Left colon (tissue), 2 donors: ENCODE measurements at regions not wholly inside any gene's neighbourhood (a gene's known extent, or its start where the extent isn't known, plus 50 kb on each side); places are given as distances from the start of the nearest gene placed in this dataset.

Source experiments
- ATAC-seq: fragments of 200-7000 bp; cut with Tn5 transposase; one replicate; pipeline ENCODE4 v1.9.1; 2020; ENCODE audit warnings: mild to moderate bottlenecking, moderate library complexity
- DNase-seq, 2 donors: peaks; one replicate each; pipeline ENCODE4 v3.0.0-alpha.2; 2020
- intact Hi-C, 2 donors: fragments of 100-400 bp; cut with DNase I in 1 of 2; cut with micrococcal nuclease in 1 of 2; formaldehyde crosslinking; loops; one replicate each; pipeline versions ENCODE4 v1.11.2 to v1.14.0; 2022; cut with DNase I, micrococcal nuclease
- donor health status: DM: no; HTN: no; CAD: no.
- donor health status: DM: yes; HTN: yes; CAD: no.

GRCh38 chr1:187276677-187277076 is 447.9 kb downstream of the PLA2G4A start:
- ATAC-seq (no peak), DNase-seq (no peak)
- intact Hi-C loops: no loop called here

DNA sequence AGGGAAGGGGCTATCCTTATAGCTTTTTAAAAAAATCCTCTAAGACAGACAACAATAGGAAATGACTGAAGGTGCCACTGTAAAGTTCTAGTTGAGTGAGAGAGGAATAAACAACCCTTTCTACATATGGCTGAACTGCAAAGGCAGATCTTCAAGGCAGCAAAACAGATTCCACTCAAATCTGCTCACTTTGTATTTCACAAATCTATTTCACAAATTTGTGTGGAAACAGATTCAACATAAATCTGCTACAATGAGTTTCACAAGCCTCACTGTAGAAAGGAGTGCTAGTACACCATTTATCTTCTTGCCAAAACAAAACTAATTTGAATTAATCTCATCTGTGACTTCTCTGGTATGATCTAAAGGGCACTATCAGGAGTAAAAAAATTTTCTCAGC is 451.3 kb downstream of the PLA2G4A start:
- no peak for DNase-seq
- intact Hi-C loops: no loop called here
- ATAC-seq: no peak

- no peak for DNase-seq
- ATAC-seq: no peak
- intact Hi-C loops: no loop called here
Observed at GRCh38 chr1:187281085-187281484, 452.3 kb downstream of the PLA2G4A start.

GRCh38 chr1:187283984-187284383 is 455.2 kb downstream of the PLA2G4A start:
- DNase-seq (no peak), ATAC-seq (no peak)
- intact Hi-C loops: no loop called here

GRCh38 chr1:187294421-187295201 is 465.9 kb downstream of the PLA2G4A start:
- intact Hi-C loops: no loop called here
- DNase-seq (no peak), ATAC-seq (no peak)

DNA sequence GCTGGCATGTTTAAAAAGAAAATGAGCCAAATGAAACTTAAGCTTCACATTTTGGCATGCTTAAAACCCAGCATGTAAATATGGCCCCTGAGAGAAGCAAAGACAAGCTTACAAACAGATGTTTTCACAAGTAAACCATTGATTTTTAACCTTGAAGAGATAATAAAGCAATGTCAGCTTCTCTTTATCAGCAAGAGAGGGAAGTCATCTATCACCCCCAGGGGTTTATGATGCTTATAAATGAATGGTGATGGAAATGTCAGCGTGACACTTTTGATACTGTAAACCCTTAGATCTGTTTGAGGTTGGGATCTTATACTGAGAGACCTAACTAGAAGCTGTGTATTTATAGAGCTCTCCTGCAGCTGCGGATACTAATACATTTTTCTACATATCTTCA is 471.3 kb downstream of the PLA2G4A start:
- ATAC-seq (no peak), DNase-seq (no peak)
- intact Hi-C loops: no loop called here

DNA sequence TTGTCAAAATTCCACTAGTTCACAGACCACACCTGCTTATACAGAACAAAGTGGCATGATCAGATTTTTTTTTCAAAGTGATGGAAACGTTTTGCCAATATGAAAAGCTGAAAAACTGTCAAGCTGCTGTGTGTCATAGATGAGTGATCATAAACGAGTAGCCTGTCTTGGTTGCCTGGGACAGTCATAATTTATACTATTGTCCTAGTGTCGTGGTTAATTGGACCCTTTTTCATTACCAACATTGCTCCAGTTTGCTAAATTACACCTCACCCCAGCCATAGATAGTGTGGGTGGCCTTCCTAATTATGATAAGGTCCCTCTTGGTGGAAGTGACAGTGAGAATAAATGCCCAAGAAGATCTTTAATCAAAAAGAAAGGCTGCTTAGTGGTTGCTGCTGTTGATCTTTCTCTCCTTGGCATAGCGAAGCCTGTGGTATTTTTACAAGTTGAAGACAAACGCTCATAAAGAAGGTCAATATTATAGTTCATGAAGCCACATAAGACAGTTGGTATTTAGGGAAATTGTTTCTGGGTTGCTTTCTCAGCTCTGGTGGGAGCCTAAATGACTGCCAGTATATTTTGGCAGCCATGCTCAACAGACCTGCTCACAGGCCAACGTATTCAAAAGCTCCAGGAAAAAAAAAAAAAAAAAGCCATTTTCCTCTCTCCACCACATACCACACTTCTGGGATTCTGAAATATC is 478.1 kb downstream of the PLA2G4A start:
- intact Hi-C loops: no loop called here
- no peak for DNase-seq
- ATAC-seq: no peak

- ATAC-seq: no peak
- DNase-seq: no peak
- intact Hi-C loops: no loop called here
Observed at GRCh38 chr1:187310038-187310631, 481.4 kb downstream of the PLA2G4A start.

GRCh38 chr1:187313115-187313514 is 484.4 kb downstream of the PLA2G4A start:
- ATAC-seq: no peak
- intact Hi-C loops: no loop called here
- no peak for DNase-seq

- no peak for DNase-seq
- intact Hi-C loops: no loop called here
- no peak for ATAC-seq
Observed at GRCh38 chr1:187326557-187326956, 497.8 kb downstream of the PLA2G4A start.

GRCh38 chr1:187336441-187337168 is 507.9 kb downstream of the PLA2G4A start:
- ATAC-seq (no peak), DNase-seq (no peak)
- intact Hi-C loops: no loop called here

DNA sequence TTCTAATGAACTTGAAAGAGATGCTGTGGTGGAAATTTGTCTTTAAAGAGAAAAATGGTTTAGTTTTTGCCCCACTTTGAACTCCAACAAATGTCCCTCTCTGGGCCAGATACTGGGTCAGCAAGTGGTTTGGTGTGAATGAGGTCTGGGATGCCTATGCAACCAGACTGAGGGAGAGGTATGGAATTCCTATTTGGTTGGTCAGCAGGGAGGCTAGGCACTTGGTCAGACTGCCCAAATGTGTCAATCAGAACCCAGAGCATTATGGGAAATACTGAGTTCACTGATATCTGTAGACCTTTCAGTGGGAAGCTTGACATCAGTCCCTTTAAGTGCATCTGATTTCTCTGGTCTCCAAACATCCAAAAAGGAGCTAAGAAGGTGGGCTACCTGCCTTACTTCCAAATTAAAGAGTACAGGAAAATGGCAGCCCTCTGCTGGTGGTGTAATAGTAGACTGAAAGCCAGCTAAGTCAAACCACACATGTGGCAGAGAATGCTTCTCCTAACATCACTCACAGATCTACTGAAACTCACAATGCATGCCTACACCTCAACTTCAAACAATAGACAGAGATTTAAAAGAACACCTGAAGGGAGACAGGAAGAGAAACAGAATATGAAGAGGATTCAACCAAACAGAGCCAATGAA is 510.1 kb downstream of the PLA2G4A start:
- intact Hi-C loops: no loop called here
- DNase-seq (no peak), ATAC-seq (no peak)

DNA sequence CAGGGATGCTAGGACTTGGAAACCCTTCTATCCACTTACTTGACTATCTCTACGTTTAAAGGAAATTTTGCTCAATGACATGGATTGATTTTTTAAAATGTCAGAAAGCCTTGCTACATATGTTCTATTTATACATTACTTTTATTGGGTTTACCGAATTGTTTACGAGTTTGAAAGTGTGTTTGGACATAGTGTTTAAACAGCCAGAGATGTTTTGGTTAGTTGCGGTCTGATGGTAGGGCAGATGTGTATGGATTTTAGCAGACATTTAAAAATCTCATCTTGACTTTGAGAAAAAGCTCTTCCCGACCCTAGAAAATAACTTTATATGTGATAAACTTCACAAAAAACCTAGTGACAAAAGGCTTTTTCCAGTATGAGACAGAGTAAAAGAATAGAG is 513.7 kb downstream of the PLA2G4A start:
- ATAC-seq (no peak), DNase-seq (no peak)
- intact Hi-C loops: no loop called here

DNA sequence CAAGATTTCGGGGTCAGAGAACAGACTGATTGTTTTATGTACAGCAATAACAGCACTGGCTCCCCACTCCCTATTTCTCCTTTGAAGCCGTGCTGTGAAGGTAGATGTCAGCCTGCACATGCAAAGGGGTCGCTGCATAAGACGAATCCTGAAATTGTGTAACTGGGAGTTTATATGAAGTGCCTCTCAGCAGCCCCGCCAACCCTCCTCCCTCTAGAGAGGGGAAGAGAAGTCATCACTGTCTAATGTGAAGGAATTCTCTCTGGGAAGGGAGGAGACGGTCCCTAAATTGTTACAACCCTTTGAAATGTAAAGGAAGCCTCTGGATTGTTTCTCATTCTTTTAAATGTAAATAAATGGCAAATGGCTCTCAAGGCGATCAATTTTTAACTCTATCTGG is 545.3 kb downstream of the PLA2G4A start:
- intact Hi-C loops: no loop called here
- ATAC-seq (no peak), DNase-seq (no peak)

DNA sequence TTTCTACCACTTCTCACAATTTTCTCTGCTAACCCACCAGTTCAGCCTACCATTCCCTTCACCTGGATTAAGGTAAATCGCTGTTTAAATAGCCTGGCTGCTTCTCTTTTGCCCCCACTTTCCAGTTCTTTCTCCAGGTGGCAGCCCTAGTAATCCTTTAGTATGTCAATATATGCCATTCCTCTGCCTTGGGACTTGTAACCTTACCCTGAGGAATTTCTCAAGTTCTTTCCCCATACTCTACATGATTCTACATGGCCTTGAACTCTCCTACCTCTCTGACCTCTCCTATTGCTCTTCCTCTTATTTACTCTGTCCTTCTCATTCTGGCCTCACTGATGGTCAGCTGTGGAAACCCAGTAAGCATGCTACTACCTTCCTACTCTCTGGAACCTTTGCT is 546.0 kb downstream of the PLA2G4A start:
- no peak for DNase-seq
- intact Hi-C loops: no loop called here
- ATAC-seq: no peak

GRCh38 chr1:187383366-187383765 is 554.6 kb downstream of the PLA2G4A start:
- no peak for ATAC-seq
- intact Hi-C loops: no loop called here
- DNase-seq: no peak

GRCh38 chr1:187384504-187384903 is 555.8 kb downstream of the PLA2G4A start:
- ATAC-seq (no peak), DNase-seq (no peak)
- intact Hi-C loops: no loop called here

- ATAC-seq (no peak), DNase-seq (no peak)
Observed at GRCh38 chr1:187390215-187390818, 561.6 kb downstream of the PLA2G4A start.

GRCh38 chr1:187396226-187396625 is 567.5 kb downstream of the PLA2G4A start:
- intact Hi-C loops: no loop called here
- ATAC-seq (no peak), DNase-seq (no peak)

More at GRCh38 chr1:187390215-187390818, 561.6 kb downstream of the PLA2G4A start:
- intact Hi-C loops: no loop called here
